GM18505 (cell line): ENCODE measurements at regions not wholly inside any gene's neighbourhood (a gene's known extent, or its start where the extent isn't known, plus 50 kb on each side); places are given as distances from the start of the nearest gene placed in this dataset.

Experiments used
- ATAC-seq: cut with Tn5 transposase; IDR thresholded peaks from one replicate; pipeline ENCODE4 v1.9.1; 2021; ENCODE audit not compliant: unreplicated experiment
- POLR2A ChIP-seq: IDR thresholded peaks from 4 replicates; pipeline ENCODE4 v1.6.1; 2011; ENCODE audit warnings: borderline replicate concordance; ENCODE audit not compliant: insufficient read depth, insufficient read length; ENCODE audit errors: extremely low read depth

DNA sequence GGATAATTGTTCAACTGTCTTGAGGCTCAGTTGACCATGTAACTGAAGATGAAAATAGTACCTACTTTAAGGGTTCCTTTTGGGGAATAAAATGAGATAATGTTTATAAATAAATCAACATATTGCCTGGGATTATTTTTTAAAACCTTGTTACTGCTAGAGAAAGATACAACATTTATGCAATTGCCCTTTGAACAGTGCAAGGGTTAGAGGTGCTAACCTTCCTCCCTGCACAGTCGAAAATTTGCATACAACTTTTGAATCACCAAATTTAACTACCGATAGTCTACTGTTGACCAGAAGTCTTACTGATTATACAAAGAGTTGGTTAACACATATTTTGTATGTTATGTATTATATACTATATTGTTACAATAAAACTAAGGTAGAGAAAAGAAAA is 750.0 kb downstream of the EFNB2 start:
- no peak for TF ChIP-seq POLR2A
- ATAC-seq, result no peak

DNA sequence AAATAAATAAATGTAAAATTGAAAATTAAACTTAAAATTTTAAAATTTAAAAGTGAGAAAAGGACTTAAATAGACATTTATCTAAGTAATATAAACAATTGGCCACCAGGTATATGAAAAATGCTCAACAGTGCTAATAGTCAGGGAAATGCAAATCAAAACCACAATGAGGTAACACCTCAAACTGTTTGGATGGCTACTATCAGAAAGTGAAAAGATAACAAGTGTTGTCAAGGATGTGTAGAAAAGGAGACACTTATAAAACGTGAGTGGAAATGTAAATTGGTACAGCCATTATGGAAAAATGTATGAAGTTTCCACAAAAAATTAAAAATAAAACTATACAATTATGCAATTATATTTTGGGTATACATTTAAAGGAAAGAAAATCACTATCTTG is 752.2 kb downstream of the EFNB2 start:
- no peak for TF ChIP-seq POLR2A
- ATAC-seq, result no peak

DNA sequence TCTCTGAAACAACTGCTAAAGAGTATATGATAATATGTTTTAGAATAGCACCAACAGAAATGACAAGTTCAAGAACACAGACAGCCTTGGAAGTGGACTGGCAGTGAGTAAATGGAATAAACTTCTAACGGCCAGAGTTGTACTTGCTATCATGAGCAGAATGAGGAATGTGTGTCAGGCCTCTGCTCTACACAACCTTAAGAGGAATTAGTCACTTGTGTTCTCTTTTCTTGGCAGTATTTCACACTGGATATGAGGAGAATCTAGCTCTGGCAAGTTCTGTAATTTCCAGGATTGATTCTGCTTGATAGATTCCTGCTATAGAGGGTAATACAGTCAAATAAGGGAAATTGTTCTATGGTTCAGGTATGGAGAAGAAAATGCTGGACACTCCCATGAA is 757.3 kb downstream of the EFNB2 start:
- ATAC-seq, result no peak
- TF ChIP-seq POLR2A, result no peak

DNA sequence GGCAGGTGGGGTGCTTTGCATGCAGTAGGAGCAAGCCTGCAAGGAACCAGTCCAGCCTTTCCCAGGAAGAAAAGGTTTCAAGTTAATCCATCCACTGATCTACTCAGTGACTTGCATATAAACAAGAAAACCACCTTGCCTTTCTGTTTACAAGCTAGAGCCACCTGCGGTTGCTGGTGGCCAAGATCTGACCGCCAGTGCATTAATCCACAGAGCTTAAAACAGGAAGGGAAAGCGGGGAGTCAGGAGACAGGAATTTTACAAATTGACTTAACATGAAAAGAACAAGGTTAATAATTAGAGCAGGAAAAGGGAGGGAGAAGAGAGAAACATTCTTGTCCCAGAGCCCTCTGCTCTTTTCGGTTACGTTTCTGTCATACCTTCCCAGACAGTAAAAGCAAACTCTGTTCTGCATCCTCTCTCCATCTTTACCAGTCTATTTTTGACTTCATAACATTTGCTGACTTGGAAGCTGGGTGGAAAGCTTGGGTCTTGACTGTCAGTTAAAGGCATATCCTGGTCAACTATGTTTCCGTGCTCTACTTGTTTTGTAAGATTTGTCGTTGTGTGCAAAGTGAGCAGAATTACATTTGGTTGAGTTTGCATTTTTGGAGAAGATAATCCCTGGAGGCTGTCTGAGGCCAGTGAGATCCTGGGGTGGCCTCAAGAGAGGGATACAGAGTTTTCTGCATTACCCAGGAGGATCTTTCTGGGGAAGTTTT is 760.6 kb downstream of the EFNB2 start:
- TF ChIP-seq POLR2A, result no peak
- no peak for ATAC-seq

DNA sequence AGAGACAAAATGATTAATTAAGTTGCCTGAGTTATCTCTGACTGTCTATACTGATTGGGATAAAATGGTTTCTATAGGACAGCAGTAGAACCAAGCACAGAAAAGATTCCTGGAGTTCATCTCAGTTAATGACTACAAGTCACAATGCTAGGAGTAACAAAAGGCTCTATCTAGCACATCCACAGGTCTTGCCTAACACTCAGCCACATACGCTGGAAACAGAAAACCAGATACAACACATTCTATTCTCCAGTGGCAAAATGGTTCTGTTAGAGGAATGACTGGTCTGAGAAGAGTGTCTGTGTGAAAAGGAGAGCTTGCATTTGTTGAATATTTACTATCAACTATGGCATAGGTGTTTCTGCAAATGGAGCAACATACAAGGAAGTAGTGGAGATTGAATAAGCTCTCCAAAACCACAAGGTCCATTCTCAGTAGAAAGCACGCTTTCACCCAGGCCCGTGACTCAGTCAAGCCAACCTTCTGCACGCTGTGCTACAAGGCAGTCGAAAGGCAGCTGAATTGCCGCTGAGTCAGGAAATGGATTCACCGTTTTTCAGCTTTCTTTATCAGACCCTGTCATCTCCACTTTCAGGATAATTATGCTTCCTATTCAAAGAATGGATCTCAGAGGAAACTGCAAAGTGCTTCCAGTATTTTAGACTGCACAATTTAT is 761.5 kb downstream of the EFNB2 start:
- no peak for TF ChIP-seq POLR2A
- no peak for ATAC-seq

DNA sequence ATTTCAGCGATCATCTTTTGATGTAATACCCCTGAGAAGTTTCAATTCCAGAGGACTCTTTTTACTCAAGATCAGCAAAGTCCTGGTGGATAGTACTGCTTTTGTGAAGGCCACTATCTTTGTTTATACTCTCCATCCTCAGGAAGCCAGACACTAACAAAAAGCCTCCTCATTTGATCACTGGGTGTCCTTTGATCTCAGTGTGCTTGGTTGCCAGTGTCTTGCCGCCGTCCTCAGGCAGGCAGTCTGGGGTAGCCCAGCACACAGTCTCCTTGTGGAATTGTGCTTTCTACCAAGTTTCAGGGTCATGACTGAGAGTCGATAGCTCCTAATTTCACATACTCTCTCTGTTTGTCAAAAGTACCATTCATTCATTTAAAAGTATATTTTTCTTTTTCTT is 762.2 kb downstream of the EFNB2 start:
- no peak for ATAC-seq
- no peak for TF ChIP-seq POLR2A

DNA sequence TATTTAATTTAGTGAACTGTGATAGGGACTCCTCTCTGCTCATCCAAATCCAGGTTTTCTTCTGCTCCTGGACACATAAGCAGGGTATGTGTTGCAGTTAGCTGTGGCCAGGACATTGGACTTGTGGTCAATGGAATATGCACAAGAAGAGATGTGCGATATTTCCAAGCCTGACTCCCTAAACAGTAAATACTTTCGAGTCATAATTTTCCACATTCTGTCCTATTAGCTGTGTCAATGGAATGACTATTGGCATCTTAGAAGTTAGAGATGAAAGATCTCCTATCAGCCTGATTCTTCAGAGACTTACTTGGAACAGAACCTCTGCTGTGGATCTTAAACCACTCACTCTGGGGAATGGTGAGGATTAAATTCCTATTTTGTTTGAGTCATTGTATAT is 771.0 kb downstream of the EFNB2 start:
- no peak for ATAC-seq
- TF ChIP-seq POLR2A, result no peak

DNA sequence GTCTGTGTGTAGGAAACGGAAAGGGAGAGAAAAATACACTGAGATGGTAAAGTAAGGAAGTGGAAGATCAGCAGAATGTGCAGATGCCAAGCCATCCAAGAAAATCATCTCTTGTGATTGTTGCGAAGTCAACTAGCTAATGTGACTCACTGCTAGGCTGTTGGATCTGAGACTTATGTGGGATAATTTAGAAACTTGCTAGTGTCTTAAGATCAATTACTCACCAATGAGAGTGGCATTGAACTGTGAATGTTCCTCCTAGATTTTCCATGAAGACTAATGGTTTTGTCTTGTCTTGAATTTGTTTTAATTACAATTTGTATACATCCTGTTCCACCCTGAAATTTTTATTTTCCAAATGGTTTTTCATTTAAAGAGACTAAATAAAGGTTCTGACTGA is 771.6 kb downstream of the EFNB2 start:
- no peak for TF ChIP-seq POLR2A
- ATAC-seq, result no peak

DNA sequence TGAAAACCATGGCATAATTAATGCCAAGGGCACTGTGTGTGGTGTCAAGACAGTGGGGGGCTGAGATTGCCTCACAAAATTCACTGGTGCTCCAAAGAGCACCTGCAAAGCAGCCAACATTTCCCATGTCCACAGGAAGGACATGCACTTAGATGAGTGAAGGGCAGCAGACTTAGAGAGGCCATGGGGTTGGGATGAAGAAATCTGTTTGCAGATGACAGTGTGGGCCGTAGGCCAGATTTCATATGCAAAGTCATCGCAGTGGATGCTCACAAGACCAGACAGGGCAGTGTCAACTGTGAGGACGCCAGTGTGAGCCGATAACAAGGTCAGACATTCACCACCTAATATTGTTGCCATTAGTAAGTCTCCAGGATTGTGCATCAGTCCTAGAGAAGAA is 773.4 kb downstream of the EFNB2 start:
- no peak for TF ChIP-seq POLR2A
- no peak for ATAC-seq

DNA sequence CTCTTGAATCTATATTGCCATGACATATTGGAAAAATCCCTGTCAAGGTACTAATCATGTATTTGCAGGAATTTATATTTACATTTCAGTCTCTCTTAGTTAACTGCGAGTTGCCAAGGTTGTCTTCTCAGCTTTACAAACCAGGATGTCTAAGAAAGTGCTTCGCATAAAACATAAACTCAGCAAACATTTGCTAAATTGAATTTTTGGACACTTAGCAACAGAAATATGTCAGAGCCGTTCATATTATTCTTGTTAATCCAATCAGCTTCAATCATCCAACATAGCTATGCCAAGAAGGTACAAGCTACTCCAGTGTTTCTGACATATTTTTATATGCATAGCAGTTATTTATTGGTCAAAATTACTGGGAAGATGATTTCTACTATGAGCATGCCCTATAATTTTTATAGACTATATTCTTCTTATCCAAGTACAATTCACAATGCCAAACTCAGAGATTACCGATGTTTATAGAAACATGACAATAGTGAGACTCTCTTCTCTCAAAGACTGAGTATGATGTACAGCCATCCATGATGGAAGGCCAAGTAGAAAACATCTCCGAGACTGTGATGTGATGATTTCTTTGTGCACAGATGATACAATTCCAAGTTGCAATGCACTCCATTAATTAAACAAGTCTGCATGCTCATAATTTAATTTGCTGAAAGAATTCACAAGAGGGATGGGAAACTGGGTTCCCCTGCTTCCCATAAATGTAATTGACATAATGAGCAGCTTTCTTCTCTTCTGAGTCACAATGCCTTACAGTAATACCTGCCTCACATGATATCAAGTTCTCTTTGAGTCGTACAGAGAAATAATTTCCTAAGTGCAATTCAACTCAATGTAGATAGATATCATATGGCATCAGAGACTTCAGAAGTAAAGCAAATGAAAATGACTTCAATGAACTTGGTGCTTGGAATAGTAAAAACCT is 776.3 kb downstream of the EFNB2 start:
- ATAC-seq, result no peak
- TF ChIP-seq POLR2A, result no peak

DNA sequence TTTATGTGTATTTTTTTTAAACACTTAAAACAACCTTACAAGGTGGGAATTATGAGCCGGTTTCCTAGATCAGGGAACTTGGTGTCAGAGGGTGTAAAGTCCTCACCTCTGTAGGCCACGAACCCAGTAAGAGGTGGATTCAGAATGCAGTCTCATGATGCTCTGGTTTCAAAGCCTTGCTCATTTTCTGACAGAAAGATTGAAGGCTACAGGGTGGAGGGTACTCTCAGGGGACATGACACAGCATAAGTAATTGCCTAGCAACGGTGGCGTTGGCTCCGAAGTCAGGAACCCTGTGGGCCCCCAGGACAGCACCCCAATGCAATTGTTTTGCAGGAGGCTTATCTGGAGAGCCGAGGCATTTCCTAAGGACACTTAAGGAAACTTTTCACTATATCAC is 794.7 kb downstream of the EFNB2 start:
- no peak for ATAC-seq

DNA sequence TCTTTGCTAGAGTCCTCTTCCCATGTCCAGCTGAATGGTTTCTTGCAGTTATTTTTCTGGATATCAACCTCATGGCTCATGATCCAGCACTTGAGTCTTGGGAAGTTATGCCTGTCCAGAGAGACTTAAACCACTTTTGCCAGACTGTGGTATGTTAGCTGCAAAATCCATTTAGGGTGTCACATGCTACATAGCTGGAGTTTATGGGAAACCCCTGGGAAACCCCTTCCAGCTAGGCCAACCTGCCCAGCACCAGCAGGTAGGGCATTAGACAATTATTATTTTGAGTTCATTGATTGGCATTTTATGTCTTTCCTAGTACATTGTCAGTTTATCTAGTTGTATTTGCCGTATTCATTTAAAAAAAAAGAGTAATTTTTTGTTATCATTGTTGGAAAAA is 797.8 kb downstream of the EFNB2 start:
- no peak for ATAC-seq
- no peak for TF ChIP-seq POLR2A

More for the DNA sequence above, 794.7 kb downstream of the EFNB2 start:
- TF ChIP-seq POLR2A, result no peak

DNA sequence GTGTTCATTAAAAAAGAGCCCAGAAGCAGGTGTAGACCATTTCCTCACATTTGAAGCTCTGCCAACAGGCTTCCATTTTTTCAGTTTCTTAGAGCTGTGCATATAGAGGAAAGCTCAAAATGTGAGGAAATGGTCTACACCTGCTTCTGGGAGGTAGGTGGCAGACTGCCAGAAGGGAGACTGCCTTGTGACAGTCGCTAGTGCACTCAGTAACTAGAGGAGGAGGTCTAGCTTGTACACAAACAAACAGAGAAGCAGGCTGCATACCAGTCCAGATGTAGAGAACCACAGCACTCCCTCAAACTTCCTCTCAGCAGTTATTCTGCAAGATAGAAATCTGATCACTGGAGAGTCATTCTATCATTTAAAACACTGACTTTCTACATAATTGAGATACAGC is 800.2 kb downstream of the EFNB2 start:
- no peak for TF ChIP-seq POLR2A
- no peak for ATAC-seq
